HepG2 (cell line): ENCODE measurements at regions not wholly inside any gene's neighbourhood (a gene's known extent, or its start where the extent isn't known, plus 50 kb on each side); places are given as distances from the start of the nearest gene placed in this dataset.

Source experiments
- NCOR1 ChIP-seq: fragments of 200-600 bp; sonication (generic); IDR thresholded peaks from 2 replicates; pipeline ENCODE4 v1.7.0; 2017; ENCODE audit warnings: antibody characterized with exemption, low read length, borderline replicate concordance
- SNAPC2 ChIP-seq: sonication (generic); formaldehyde crosslinking; IDR thresholded peaks from 2 replicates; pipeline ENCODE4 v1.8.1; 2022; ENCODE audit warnings: mild to moderate bottlenecking, missing genetic modification reagents
- ZBTB1 ChIP-seq: sonication (generic); formaldehyde crosslinking; IDR thresholded peaks from 2 replicates; pipeline ENCODE4 v1.4.0; 2020; ENCODE audit warnings: missing genetic modification reagents, borderline replicate concordance
- TF ChIP-seq, protein P1 (sequence below): sonication (generic); formaldehyde crosslinking; IDR thresholded peaks from 2 replicates; pipeline ENCODE4 v1.5.1; 2020; ENCODE audit warnings: missing genetic modification reagents, mild to moderate bottlenecking, borderline replicate concordance

GRCh38 chr2:40879305-40879704 is 427.4 kb upstream of the SLC8A1 start:
- TF ChIP-seq, protein P1, sequence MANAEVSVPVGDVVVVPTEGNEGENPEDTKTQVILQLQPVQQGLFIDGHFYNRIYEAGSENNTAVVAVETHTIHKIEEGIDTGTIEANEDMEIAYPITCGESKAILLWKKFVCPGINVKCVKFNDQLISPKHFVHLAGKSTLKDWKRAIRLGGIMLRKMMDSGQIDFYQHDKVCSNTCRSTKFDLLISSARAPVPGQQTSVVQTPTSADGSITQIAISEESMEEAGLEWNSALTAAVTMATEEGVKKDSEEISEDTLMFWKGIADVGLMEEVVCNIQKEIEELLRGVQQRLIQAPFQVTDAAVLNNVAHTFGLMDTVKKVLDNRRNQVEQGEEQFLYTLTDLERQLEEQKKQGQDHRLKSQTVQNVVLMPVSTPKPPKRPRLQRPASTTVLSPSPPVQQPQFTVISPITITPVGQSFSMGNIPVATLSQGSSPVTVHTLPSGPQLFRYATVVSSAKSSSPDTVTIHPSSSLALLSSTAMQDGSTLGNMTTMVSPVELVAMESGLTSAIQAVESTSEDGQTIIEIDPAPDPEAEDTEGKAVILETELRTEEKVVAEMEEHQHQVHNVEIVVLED (CRISPR knock-in tag): no peak
- TF ChIP-seq SNAPC2 (CRISPR knock-in tag) (no peak), ZBTB1 (no peak), NCOR1 (no peak)
